GM03348 (cell line): ENCODE measurements at regions not wholly inside any gene's neighbourhood (a gene's known extent, or its start where the extent isn't known, plus 50 kb on each side); places are given as distances from the start of the nearest gene placed in this dataset.

Source experiments
- DNase-seq: peaks from one replicate; pipeline ENCODE4 v3.0.0; 2012; ENCODE audit warnings: low spot score

DNA sequence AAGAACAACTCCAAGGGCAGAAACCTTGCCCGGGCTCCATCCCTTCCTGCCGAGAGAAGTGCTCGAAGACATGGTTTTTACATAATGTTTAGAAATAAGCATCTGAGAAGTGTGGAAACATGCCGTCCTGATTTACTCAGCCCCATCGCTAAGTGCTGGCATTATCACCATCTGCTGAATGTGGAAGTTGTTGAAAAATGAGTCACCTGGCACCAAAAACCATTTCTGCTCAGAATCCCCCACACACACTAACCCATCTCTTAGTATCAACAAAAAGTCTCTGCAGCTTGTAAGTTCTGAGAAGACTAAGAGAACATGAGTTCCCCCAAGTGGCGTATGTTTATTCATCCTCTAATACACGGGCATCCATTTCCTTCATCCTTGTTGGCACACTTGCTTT is 51.0 kb upstream of the ARL8B start:
- peak; percentile 74 for DNase-seq

- no peak for DNase-seq
Measured at GRCh38 chr3:5072100-5072816, 49.8 kb upstream of the ARL8B start.
